Fibroblast of lung (primary cell): ENCODE measurements at regions not wholly inside any gene's neighbourhood (a gene's known extent, or its start where the extent isn't known, plus 50 kb on each side); places are given as distances from the start of the nearest gene placed in this dataset.

ENCODE experiments used
- DNase-seq, 2 donors: peaks; one replicate each; pipeline versions ENCODE4 v3.0.0 to v3.0.0-alpha.2; 2010; ENCODE audit warnings: low read depth in 2 of 2
- H2AFZ ChIP-seq: 2 replicates; pipeline ENCODE4 v1.5.1; 2012; ENCODE audit warnings: low read length, control low read depth, inconsistent platforms
- H3K27ac ChIP-seq: 2 replicates; pipeline ENCODE4 v1.5.1; 2011; ENCODE audit warnings: low read length, control low read depth; ENCODE audit not compliant: insufficient read depth
- H3K27me3 ChIP-seq: 2 replicates; pipeline ENCODE4 v1.5.1; 2011; ENCODE audit warnings: mild to moderate bottlenecking, low read length; ENCODE audit not compliant: control insufficient read depth, insufficient read depth
- H3K36me3 ChIP-seq: 2 replicates; pipeline ENCODE4 v1.5.1; 2011; ENCODE audit warnings: low read length; ENCODE audit not compliant: control insufficient read depth, insufficient read depth
- H3K4me1 ChIP-seq: 2 replicates; pipeline ENCODE4 v1.5.1; 2011; ENCODE audit warnings: low read length; ENCODE audit not compliant: control insufficient read depth, insufficient read depth; ENCODE audit errors: extremely low read depth
- H3K4me2 ChIP-seq: 2 replicates; pipeline ENCODE4 v1.5.1; 2011; ENCODE audit warnings: low read length, control low read depth; ENCODE audit not compliant: insufficient read depth; ENCODE audit errors: extremely low read depth
- H3K4me3 ChIP-seq, 4 experiments: fragments of 200-600 bp in 1 of 4; sonication (generic) in 1 of 4; replicated peaks in 1 of 4; 2 replicates each; pipeline ENCODE4 v1.5.1; 2011 to 2016; ENCODE audit warnings: low read length in 4 of 4, low read depth in 3 of 4, mild to moderate bottlenecking in 3 of 4, control low read depth in 2 of 4, inconsistent platforms in 1 of 4, mixed read lengths in 1 of 4; ENCODE audit not compliant: insufficient read depth in 1 of 4; ENCODE audit errors: control extremely low read depth in 1 of 4
- H3K79me2 ChIP-seq: 2 replicates; pipeline ENCODE4 v1.5.1; 2012; ENCODE audit warnings: mild to moderate bottlenecking, low read length, inconsistent platforms; ENCODE audit not compliant: control insufficient read depth, insufficient read depth
- H3K9ac ChIP-seq: 2 replicates; pipeline ENCODE4 v1.5.1; 2011; ENCODE audit warnings: mild to moderate bottlenecking, low read length, control low read depth; ENCODE audit not compliant: insufficient read depth
- H3K9me3 ChIP-seq: 2 replicates; pipeline ENCODE4 v1.5.1; 2012; ENCODE audit warnings: low read depth, low read length; ENCODE audit not compliant: control insufficient read depth, insufficient read depth
- H4K20me1 ChIP-seq: 2 replicates; pipeline ENCODE4 v1.5.1; 2011; ENCODE audit warnings: low read length; ENCODE audit not compliant: control insufficient read depth, insufficient read depth; ENCODE audit errors: extremely low read depth
- EZH2 ChIP-seq: IDR thresholded peaks from 2 replicates; pipeline ENCODE4 v1.5.1; 2012; ENCODE audit warnings: low read length, control low read depth, mild to moderate bottlenecking; ENCODE audit errors: missing control alignments
- TF ChIP-seq, protein P1 (sequence below), 2 donors: IDR thresholded peaks in 1 of 2; conservative IDR thresholded peaks in 1 of 2; 1 replicate in 1 of 2; 2 replicates in 1 of 2; pipeline ENCODE4 v1.5.1; 2011 to 2012; ENCODE audit warnings: low read length in 2 of 2, control low read depth in 1 of 2, inconsistent platforms in 1 of 2, low read depth in 1 of 2, mild to moderate bottlenecking in 1 of 2

DNA sequence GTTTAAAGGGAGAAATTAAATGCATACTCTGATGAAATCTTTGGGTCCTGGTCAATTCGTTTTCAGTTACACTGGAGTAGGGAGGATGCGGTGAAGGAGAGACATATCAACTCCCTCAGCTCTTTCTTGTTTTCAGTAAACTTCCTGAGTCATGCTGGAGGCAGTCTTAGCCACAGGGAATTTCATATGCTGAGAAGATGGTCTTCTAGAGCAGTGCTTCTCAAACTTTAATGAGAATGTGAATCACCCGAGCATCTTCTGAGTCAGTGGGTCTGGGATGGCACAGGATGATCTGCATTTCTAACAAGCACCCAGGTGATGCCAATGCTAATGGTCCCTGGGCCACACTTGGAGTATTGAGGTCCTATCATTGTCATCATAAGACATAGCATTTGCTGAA is 214.5 kb downstream of the KIT start:
- Histone ChIP-seq H4K20me1 (no peaks in the 10 kb centered on the region), H2AFZ (no peak overlapping the region), H3K36me3 (no peaks in the 10 kb centered on the region), H3K4me1 (no peaks in the 10 kb centered on the region), H3K9ac (no peak overlapping the region), H3K4me2 (no peak overlapping the region), H3K27ac (no peak overlapping the region), H3K79me2 (no peaks in the 10 kb centered on the region), H3K9me3 (no peaks in the 10 kb centered on the region), H3K4me3 (no peak overlapping the region), H3K27me3 (peaks cover 2% of the 10 kb centered on the region)
- peak in 1 of 2 donors; percentile 2 for DNase-seq
- TF ChIP-seq EZH2 = no peak

DNA sequence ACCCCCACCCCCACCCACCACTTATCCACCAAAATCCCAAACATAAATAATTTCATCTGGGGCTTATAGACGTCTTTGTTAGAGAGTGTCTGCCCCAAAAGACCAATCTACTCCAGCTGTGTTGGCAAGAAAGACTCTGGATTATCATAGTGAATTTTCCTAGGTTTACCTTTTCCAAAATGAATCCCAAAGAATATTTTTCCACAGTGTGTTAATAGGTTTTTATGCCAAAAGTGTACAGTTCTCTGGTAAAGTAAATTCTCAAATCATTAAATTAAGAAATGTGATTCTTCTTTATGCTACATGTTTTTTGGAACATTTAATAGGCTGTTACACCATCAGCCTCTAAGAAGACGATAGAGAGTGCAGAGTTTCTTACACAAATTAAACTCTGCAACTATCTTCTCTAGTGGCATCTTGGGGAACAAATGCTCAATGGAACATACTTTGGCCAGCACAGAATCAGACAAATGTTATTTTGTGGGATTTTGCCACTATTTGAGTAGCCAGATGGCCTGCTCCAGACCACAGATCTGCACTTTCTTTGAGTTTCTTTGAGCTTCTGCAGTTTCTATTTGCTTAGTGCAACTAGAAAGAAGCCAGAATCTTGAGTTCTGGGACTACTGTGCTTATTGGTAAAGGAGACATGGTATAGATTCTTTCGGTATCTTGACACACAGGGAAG is 206.0 kb downstream of the KIT start:
- no peaks in the 10 kb centered on the region for H3K4me1 ChIP-seq
- no peaks in the 10 kb centered on the region for H3K36me3 ChIP-seq
- H3K9me3 ChIP-seq = no peaks in the 10 kb centered on the region
- no peak overlapping the region for H3K4me3 ChIP-seq
- H3K79me2 ChIP-seq = no peaks in the 10 kb centered on the region
- no peak overlapping the region for H3K9ac ChIP-seq
- TF ChIP-seq, protein P1, sequence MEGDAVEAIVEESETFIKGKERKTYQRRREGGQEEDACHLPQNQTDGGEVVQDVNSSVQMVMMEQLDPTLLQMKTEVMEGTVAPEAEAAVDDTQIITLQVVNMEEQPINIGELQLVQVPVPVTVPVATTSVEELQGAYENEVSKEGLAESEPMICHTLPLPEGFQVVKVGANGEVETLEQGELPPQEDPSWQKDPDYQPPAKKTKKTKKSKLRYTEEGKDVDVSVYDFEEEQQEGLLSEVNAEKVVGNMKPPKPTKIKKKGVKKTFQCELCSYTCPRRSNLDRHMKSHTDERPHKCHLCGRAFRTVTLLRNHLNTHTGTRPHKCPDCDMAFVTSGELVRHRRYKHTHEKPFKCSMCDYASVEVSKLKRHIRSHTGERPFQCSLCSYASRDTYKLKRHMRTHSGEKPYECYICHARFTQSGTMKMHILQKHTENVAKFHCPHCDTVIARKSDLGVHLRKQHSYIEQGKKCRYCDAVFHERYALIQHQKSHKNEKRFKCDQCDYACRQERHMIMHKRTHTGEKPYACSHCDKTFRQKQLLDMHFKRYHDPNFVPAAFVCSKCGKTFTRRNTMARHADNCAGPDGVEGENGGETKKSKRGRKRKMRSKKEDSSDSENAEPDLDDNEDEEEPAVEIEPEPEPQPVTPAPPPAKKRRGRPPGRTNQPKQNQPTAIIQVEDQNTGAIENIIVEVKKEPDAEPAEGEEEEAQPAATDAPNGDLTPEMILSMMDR (conservative IDR thresholded peaks at IDR 0.05 in 1 of 2, IDR thresholded peaks at IDR 0.05 in 1 of 2; ENCODE audit: low read depth in 1 of 2, low read length in 2 of 2) = no peak
- TF ChIP-seq EZH2 = no peak
- peaks cover 2% of the 10 kb centered on the region for H3K27me3 ChIP-seq
- no peak for DNase-seq
- no peak overlapping the region for H3K4me2 ChIP-seq
- H4K20me1 ChIP-seq = no peaks in the 10 kb centered on the region
- H3K27ac ChIP-seq = no peak overlapping the region
- no peak overlapping the region for H2AFZ ChIP-seq

DNA sequence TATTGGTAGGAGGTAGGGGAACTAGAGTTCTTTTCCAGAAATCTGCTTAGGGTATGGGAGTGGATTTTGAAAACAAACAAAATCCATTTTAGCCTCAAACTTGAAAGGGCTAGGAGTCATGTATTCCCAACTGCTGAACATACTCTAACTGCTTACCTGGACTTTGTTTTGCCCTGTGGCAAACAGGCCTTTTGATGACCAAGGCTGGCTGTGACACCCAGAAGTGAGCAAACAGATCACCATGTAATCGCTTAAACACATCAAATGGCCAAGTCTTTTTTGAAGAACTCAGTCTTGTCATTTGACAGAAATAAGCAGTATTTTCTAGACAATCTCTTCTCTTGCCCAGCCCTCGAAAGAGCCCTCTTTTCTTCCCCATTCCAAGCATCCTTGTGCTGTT is 203.4 kb downstream of the KIT start:
- no peak overlapping the region for H2AFZ ChIP-seq
- H3K79me2 ChIP-seq = no peaks in the 10 kb centered on the region
- no peak overlapping the region for H3K4me3 ChIP-seq
- no peaks in the 10 kb centered on the region for H3K9me3 ChIP-seq
- no peak overlapping the region for H3K4me2 ChIP-seq
- no peak for TF ChIP-seq EZH2
- no peak overlapping the region for H3K27ac ChIP-seq
- H3K4me1 ChIP-seq = no peaks in the 10 kb centered on the region
- no peaks in the 10 kb centered on the region for H4K20me1 ChIP-seq
- DNase-seq = no peak
- H3K36me3 ChIP-seq = no peaks in the 10 kb centered on the region
- peaks cover 2% of the 10 kb centered on the region for H3K27me3 ChIP-seq
- no peak overlapping the region for H3K9ac ChIP-seq

DNA sequence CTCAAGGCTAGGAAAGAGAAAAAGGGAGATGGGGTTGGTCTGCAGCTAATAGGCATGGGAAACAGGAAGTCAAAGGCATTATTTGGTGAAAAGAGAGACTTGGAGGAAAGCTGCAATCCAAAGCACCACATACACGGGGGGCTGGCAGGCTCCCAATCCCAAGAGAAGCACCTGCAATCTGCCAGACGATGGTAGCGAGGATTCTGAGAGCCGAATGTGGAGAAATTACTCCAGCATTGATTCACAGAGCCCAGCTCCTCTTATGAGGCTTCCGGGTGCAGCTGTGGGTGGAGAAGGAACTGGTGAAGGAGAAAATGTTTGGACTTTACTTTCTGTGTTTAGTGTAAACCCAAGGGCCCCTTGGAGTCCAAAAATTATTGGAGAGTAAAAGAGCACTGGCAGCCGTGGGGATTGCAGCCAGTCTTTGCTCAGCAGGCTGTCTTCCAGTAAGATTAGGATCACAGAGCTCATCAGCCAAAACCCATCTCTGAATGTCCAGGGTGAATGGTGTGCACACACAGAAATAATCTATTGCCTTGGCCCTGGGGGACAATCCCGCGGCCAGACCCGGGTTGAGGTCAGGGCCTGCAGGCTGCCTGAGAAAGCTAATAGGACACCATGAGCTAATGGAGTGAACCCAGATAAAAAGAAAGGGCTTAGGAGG is 197.6 kb downstream of the KIT start:
- no peak overlapping the region for H2AFZ ChIP-seq
- no peaks in the 10 kb centered on the region for H3K79me2 ChIP-seq
- H3K27me3 ChIP-seq = peaks cover 2% of the 10 kb centered on the region
- H3K9me3 ChIP-seq = no peaks in the 10 kb centered on the region
- no peaks in the 10 kb centered on the region for H3K36me3 ChIP-seq
- no peaks in the 10 kb centered on the region for H4K20me1 ChIP-seq
- DNase-seq = no peak
- H3K27ac ChIP-seq = no peak overlapping the region
- H3K4me2 ChIP-seq = no peak overlapping the region
- no peak overlapping the region for H3K4me3 ChIP-seq
- no peak for TF ChIP-seq EZH2
- TF ChIP-seq, protein P1 (conservative IDR thresholded peaks at IDR 0.05 in 1 of 2, IDR thresholded peaks at IDR 0.05 in 1 of 2; ENCODE audit: low read depth in 1 of 2, low read length in 2 of 2) = no peak
- no peaks in the 10 kb centered on the region for H3K4me1 ChIP-seq
- no peak overlapping the region for H3K9ac ChIP-seq
